ENCODE measurements at regions not wholly inside any gene's neighbourhood (a gene's known extent, or its start where the extent isn't known, plus 50 kb on each side); places are given as distances from the start of the nearest gene placed in this dataset.
"Not testable (repeated sequence)": the region's sequence is repeated elsewhere in the genome, so short reads cannot be mapped to it uniquely, and the experiment has no call there.

GRCh38 chr11:22567759-22568158, 57.9 kb downstream of the FANCF start:
- no peak for DNase-seq (ENCODE audit: low spot score)

GRCh38 chr11:22566293-22566692, 59.3 kb downstream of the FANCF start:
- DNase-seq (ENCODE audit: low spot score), result no peak

GRCh38 chr11:22561283-22561682, 64.3 kb downstream of the FANCF start:
- DNase-seq (ENCODE audit: low spot score), result no peak

GRCh38 chr11:22559416-22559815, 66.2 kb downstream of the FANCF start:
- no peak for DNase-seq (ENCODE audit: low spot score)

GRCh38 chr11:22558664-22559063, 67.0 kb downstream of the FANCF start:
- DNase-seq (ENCODE audit: low spot score), result no peak

GRCh38 chr11:22556381-22556780, 69.2 kb downstream of the FANCF start:
- DNase-seq (ENCODE audit: low spot score), result no peak

GRCh38 chr11:22555881-22556280, 69.7 kb downstream of the FANCF start:
- no peak for DNase-seq (ENCODE audit: low spot score)

- no peak for DNase-seq (ENCODE audit: low spot score)
Observed at GRCh38 chr11:22554221-22554620, 71.4 kb downstream of the FANCF start.

GRCh38 chr11:22552885-22553284, 72.7 kb downstream of the FANCF start:
- no peak for DNase-seq (ENCODE audit: low spot score)

- DNase-seq (ENCODE audit: low spot score), result no peak
Observed at GRCh38 chr11:22546746-22547145, 78.9 kb downstream of the FANCF start.

GRCh38 chr11:22543261-22543660, 82.4 kb downstream of the FANCF start:
- no peak for DNase-seq (ENCODE audit: low spot score)

- DNase-seq (ENCODE audit: low spot score), result peak; percentile 56
Observed at GRCh38 chr11:22539821-22540256, 85.8 kb downstream of the FANCF start.

- DNase-seq (ENCODE audit: low spot score), result peak; percentile 65
Observed at GRCh38 chr11:22536071-22536470, 89.6 kb downstream of the FANCF start.

GRCh38 chr11:22528612-22529429, 96.8 kb downstream of the FANCF start:
- DNase-seq (ENCODE audit: low spot score), result not testable (repeated sequence)

GRCh38 chr11:22522225-22522624, 103.4 kb downstream of the FANCF start:
- no peak for DNase-seq (ENCODE audit: low spot score)

- DNase-seq (ENCODE audit: low spot score), result peak; percentile 34
Observed at GRCh38 chr11:22521226-22521625, 104.4 kb downstream of the FANCF start.

GRCh38 chr11:22520521-22520920, 105.1 kb downstream of the FANCF start:
- DNase-seq (ENCODE audit: low spot score), result no peak

- not testable (repeated sequence) for DNase-seq (ENCODE audit: low spot score)
Observed at GRCh38 chr11:22518344-22518743, 107.3 kb downstream of the FANCF start.

- no peak for DNase-seq (ENCODE audit: low spot score)
Observed at GRCh38 chr11:22516111-22516510, 109.5 kb downstream of the FANCF start.

GRCh38 chr11:22512457-22512856, 113.2 kb downstream of the FANCF start:
- no peak for DNase-seq (ENCODE audit: low spot score)

- no peak for DNase-seq (ENCODE audit: low spot score)
Observed at GRCh38 chr11:22510741-22511140, 114.9 kb downstream of the FANCF start.

GRCh38 chr11:22510010-22510409, 115.6 kb downstream of the FANCF start:
- no peak for DNase-seq (ENCODE audit: low spot score)

- DNase-seq (ENCODE audit: low spot score), result no peak
Observed at GRCh38 chr11:22508665-22509064, 117.0 kb downstream of the FANCF start.

- DNase-seq (ENCODE audit: low spot score), result no peak
Observed at GRCh38 chr11:22497474-22497873, 128.1 kb downstream of the FANCF start.
